ENCODE measurements at regions not wholly inside any gene's neighbourhood (a gene's known extent, or its start where the extent isn't known, plus 50 kb on each side); places are given as distances from the start of the nearest gene placed in this dataset.

DNA sequence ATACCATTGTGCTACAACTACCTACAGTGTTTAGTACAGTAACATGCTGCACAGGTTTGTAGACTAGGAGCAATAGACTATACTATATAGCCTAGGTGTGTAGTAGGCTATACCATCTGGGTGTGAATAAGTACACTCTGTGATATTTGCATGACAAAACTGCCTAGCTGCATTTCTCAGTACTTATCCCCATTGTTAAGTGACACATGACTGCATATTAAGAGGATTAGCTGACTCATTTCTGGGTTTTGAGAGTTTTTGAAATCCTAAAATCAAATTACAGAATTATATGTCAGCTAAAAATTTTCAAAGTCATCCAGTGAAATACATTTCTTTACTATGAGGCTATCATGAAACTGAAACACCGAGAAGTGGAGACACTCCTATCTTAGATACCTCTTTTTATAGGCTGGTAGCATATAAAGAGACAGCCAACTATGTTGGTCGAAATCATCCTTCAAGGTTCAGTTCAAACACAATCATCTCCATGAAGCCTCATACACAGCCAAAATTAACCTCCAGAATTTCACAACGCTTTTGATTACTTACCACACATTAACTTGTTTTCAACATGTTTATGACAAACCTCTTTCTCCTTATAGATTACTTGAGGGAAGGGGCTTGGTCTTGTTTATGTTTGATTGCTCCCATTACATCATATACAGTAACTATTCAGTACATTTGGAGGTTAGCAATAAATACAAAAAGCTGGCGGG, 89.8 kb upstream of the ANK3 start:
- Histone ChIP-seq H3K9me2 (replicated peaks; ENCODE audit: low read depth, low read length) (no peaks in the 10 kb centered on the region), H3F3A (ENCODE audit: low read depth) (no peaks in the 10 kb centered on the region), H3K9me3 (ENCODE audit: insufficient read depth, low read depth, low read length) (no peaks in the 10 kb centered on the region), H3K79me2 (ENCODE audit: insufficient read depth, low read length) (no peaks in the 10 kb centered on the region), H3K4me3 (ENCODE audit: low read length, poor library complexity, severe bottlenecking) (no peak overlapping the region), H3K4me2 (ENCODE audit: low read depth, low read length, poor library complexity, severe bottlenecking) (no peak overlapping the region), H3K27me3 (ENCODE audit: insufficient read depth, low read length, poor library complexity, severe bottlenecking) (no peaks in the 10 kb centered on the region), H3K4me1 (ENCODE audit: insufficient read depth, low read length, poor library complexity, severe bottlenecking) (no peaks in the 10 kb centered on the region), H2AFZ (ENCODE audit: low read length) (no peak overlapping the region), H3K36me3 (ENCODE audit: insufficient read depth, low read length) (no peaks in the 10 kb centered on the region), H4K20me1 (ENCODE audit: insufficient read depth, low read length, poor library complexity, severe bottlenecking) (no peaks in the 10 kb centered on the region), H3K9ac (ENCODE audit: low read depth, low read length, poor library complexity, severe bottlenecking) (no peak overlapping the region)
- TF ChIP-seq, protein P1, sequence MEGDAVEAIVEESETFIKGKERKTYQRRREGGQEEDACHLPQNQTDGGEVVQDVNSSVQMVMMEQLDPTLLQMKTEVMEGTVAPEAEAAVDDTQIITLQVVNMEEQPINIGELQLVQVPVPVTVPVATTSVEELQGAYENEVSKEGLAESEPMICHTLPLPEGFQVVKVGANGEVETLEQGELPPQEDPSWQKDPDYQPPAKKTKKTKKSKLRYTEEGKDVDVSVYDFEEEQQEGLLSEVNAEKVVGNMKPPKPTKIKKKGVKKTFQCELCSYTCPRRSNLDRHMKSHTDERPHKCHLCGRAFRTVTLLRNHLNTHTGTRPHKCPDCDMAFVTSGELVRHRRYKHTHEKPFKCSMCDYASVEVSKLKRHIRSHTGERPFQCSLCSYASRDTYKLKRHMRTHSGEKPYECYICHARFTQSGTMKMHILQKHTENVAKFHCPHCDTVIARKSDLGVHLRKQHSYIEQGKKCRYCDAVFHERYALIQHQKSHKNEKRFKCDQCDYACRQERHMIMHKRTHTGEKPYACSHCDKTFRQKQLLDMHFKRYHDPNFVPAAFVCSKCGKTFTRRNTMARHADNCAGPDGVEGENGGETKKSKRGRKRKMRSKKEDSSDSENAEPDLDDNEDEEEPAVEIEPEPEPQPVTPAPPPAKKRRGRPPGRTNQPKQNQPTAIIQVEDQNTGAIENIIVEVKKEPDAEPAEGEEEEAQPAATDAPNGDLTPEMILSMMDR (conservative IDR thresholded peaks at IDR 0.05; ENCODE audit: low read length): no peak
- no peak for TF ChIP-seq EZH2phosphoT487 (IDR thresholded peaks at IDR 0.05; ENCODE audit: borderline replicate concordance)

DNA sequence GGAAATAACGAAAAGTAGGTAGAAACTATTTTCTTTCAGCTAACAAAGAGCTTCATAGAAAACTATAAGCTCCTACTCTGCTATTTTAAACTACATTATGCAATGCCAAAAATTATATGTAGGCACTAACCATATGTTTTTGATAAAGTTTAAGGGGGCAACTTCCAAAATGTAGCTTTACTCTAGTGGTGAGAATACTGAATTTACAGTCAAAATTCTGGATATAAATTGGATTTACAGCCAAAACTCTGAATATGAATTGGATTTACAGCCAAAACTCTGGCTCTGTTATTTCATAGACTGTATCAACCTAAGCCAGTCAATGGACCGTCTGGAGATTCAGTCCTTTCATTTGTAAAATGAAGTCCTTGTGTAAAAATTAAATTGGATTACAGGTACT, 86.8 kb upstream of the ANK3 start:
- H3K27me3 ChIP-seq (ENCODE audit: insufficient read depth, low read length, poor library complexity, severe bottlenecking): no peaks in the 10 kb centered on the region
- no peak overlapping the region for H3K4me3 ChIP-seq (ENCODE audit: low read length, poor library complexity, severe bottlenecking)
- H3K36me3 ChIP-seq (ENCODE audit: insufficient read depth, low read length): no peaks in the 10 kb centered on the region
- H2AFZ ChIP-seq (ENCODE audit: low read length): no peak overlapping the region
- H4K20me1 ChIP-seq (ENCODE audit: insufficient read depth, low read length, poor library complexity, severe bottlenecking): no peaks in the 10 kb centered on the region
- no peaks in the 10 kb centered on the region for H3K9me3 ChIP-seq (ENCODE audit: insufficient read depth, low read depth, low read length)
- no peaks in the 10 kb centered on the region for H3F3A ChIP-seq (ENCODE audit: low read depth)
- H3K9me2 ChIP-seq (replicated peaks; ENCODE audit: low read depth, low read length): no peaks in the 10 kb centered on the region
- no peak overlapping the region for H3K9ac ChIP-seq (ENCODE audit: low read depth, low read length, poor library complexity, severe bottlenecking)
- H3K4me1 ChIP-seq (ENCODE audit: insufficient read depth, low read length, poor library complexity, severe bottlenecking): no peaks in the 10 kb centered on the region
- H3K4me2 ChIP-seq (ENCODE audit: low read depth, low read length, poor library complexity, severe bottlenecking): no peak overlapping the region
- no peaks in the 10 kb centered on the region for H3K79me2 ChIP-seq (ENCODE audit: insufficient read depth, low read length)
- TF ChIP-seq EZH2phosphoT487 (IDR thresholded peaks at IDR 0.05; ENCODE audit: borderline replicate concordance): no peak
- TF ChIP-seq, protein P1 (conservative IDR thresholded peaks at IDR 0.05; ENCODE audit: low read length): no peak

DNA sequence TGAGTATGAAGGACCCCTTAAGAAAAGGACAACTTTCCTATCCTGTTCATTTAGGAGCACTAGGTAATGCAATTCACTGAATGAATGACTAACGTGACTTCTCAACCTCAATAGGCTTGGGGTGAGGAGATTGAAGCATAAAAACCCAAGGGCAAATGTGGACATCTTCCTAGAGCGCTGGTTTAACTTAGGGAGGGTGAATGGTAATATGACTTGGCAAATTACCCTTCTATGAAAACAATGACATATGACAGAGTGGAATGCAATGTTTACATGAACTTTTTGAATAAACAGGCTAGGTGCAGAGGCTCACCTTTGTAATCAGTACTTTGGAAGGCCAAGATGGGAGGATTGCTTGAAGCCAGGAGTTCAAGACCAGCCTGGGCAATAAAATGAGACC, 83.9 kb upstream of the ANK3 start:
- no peak overlapping the region for H3K4me2 ChIP-seq (ENCODE audit: low read depth, low read length, poor library complexity, severe bottlenecking)
- H3K9me2 ChIP-seq (replicated peaks; ENCODE audit: low read depth, low read length): no peaks in the 10 kb centered on the region; the same call in 1 of the 2 replicates
- no peaks in the 10 kb centered on the region for H3K36me3 ChIP-seq (ENCODE audit: insufficient read depth, low read length)
- no peak overlapping the region for H3K9ac ChIP-seq (ENCODE audit: low read depth, low read length, poor library complexity, severe bottlenecking)
- no peaks in the 10 kb centered on the region for H3K9me3 ChIP-seq (ENCODE audit: insufficient read depth, low read depth, low read length)
- H3F3A ChIP-seq (ENCODE audit: low read depth): no peaks in the 10 kb centered on the region
- no peaks in the 10 kb centered on the region for H3K27me3 ChIP-seq (ENCODE audit: insufficient read depth, low read length, poor library complexity, severe bottlenecking)
- no peaks in the 10 kb centered on the region for H3K79me2 ChIP-seq (ENCODE audit: insufficient read depth, low read length)
- H3K4me1 ChIP-seq (ENCODE audit: insufficient read depth, low read length, poor library complexity, severe bottlenecking): no peaks in the 10 kb centered on the region
- H3K4me3 ChIP-seq (ENCODE audit: low read length, poor library complexity, severe bottlenecking): no peak overlapping the region
- H2AFZ ChIP-seq (ENCODE audit: low read length): no peak overlapping the region
- no peak for TF ChIP-seq EZH2phosphoT487 (IDR thresholded peaks at IDR 0.05; ENCODE audit: borderline replicate concordance)
- TF ChIP-seq, protein P1 (conservative IDR thresholded peaks at IDR 0.05; ENCODE audit: low read length): no peak
- H4K20me1 ChIP-seq (ENCODE audit: insufficient read depth, low read length, poor library complexity, severe bottlenecking): no peaks in the 10 kb centered on the region
